HL-60/S4 treated with phorbol 12-myristate 13-acetate at 8.2 ng/mL for 4 days and 3 days (cell line): ENCODE measurements at regions not wholly inside any gene's neighbourhood (a gene's known extent, or its start where the extent isn't known, plus 50 kb on each side); places are given as distances from the start of the nearest gene placed in this dataset.

Source experiments
- in situ Hi-C: fragments of 300-500 bp; cut with MboI; formaldehyde crosslinking; loops from 2 replicates; pipeline ENCODE4 v1.15.0; 2022; ENCODE audit warnings: low sequenced_read_pairs

DNA sequence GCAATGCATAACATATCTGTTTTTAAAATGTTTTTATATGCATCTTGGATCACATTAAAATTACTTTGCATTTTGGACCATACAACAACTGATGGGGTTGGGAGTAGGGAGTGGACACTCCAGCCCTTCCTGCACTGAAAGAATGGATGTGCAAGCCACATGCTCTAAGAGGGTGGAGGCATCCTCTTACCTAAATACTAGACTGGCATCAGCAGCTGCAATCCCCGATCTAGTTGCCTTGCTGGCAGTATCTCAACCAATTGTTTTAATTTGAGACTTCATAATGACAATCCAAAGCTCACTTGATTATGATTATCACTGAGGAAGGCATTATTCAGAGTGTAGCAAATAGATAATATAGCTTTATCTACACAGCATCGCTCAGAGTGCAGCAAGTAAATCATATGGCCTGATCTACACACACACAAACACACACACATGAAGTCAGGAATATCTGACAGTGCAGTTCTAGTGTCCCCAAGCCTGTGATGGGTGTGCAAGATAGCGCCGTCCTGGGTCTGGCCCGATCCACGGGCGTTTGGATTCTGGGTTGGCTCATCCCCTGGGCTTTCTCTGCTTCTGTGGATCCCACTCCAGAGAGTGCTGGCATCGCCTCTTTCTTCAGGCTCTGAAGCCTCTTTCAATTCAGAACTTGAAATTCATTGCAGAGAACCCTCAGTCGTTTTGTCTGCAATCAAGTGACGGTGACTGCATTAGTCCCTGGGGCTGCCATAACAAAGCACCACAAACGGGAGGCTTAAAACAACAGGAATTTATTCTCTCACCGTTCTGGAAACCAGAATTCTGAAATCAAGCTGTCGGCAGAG is 181.3 kb downstream of the ETS2 start:
- in situ Hi-C loops: no loop called here

DNA sequence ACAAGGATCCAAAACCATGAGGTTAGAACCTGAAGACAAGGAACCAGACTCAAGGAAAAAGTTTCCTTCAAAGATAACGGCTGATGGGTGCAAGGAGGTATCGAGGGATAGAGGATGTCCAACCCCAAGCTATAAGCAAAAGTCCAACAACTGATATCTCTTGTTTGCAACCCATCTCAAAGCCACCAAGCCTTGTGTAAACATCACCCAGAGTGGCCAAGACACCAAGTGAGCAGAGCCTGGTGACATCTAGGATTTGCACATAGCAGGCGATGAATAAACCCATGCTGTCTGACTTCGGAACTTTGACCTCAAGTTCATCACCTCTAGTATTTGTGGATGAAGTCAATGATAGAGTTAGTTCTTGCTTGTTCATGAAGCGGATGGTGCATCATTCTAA is 180.7 kb downstream of the ETS2 start:
- in situ Hi-C loops: no loop called here

DNA sequence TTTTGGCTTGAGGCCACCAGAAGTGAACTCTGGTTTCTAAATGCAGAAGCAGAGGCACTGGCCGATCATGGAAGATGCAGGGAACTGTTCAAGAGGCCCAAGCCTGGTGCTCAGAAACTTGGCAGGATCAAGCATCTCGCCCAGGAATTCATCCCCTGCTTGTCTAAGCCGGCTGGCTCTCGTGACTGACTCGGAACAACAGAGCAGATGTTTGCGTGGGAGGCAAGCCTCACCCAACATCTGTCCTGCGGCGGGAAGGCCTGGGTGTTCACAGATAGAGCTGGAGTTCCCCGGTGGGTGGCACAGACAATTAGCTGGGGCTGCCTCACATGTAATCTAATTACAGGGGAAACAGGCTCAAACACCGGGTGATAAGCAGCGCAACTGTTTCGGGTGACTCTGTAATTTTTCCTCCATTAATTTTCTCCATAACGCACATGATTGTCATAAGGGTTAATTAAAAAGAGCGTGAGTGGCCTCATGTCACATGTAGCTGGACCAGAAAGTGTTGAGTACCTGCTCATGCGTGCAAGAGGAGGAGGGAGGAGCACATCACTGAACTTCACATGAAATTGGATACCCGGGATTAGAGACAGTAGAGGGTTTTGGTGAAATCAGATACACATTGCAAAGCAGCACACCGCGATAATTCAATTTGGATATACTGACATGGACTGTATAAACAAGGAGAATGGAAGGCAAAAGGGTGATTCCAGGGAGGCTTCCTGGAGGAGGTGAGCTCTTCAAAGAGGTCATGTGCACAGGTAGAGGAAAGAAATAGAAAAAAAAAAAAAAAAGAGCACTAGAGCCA is 180.0 kb downstream of the ETS2 start:
- in situ Hi-C loops: no loop called here

DNA sequence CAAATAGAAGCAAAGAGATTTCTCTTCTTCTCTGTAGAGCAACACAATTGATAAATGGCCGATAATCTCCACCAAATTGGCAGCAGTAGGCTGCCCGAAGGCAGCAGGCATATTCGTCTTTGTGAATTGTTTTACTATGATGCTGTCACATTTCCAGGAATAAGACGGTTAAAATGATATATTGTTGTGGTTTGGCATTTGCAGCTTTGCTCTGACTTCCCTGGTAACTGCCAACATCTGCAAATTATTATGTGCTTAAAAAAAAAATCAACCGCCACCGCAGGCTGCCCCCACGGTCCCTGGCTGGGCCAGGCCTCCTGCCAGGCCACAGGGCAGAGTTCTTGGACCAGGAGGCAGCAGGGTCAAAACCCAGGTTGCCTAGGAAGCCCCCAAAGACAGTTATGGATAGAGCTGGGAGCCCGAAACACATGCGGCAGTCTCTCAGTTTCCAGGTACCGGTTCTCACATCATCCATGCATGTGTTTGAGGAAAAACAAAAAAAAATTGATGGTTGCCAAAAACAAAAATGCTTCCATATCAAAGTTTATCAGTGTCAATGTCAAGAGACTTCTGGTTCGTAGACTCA is 179.3 kb downstream of the ETS2 start:
- in situ Hi-C loops: no loop called here

DNA sequence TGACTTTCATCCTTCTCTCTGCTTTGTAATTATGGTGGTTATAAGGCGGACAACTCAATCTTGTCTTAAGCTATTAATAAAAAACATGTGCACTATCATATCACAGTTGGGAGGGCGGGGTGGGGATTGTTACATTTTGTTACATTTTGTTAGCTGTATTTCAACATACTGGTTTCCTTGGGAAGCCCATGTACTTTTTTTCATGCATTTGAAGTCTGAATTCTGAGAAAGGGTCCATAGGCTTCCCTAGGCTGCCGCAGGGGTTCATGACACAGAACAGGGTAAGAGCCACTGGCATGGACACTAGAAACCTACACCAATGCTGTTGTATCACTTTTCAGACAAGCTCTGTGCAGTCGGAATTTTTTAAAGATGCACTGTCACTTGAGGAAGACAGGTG is 178.8 kb downstream of the ETS2 start:
- in situ Hi-C loops: no loop called here

DNA sequence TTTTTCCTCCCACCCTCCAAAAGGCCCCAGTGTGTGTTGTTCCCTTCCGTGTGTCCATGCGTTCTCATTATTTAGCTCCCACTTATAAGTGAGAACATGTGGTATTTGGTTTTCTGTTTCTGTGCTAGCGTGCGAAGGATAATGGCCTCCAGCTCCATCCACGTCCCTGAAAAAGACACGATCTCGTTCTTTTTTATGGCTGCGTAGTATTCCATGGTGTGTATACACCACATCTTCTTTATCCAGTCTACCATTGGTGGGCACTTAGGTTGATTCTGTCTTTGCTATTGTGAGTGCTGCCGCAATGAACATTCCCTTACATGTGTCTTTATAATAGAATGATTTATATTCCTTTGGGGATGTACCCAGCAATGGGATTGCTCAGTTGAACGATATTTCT is 177.8 kb downstream of the ETS2 start:
- in situ Hi-C loops: no loop called here

DNA sequence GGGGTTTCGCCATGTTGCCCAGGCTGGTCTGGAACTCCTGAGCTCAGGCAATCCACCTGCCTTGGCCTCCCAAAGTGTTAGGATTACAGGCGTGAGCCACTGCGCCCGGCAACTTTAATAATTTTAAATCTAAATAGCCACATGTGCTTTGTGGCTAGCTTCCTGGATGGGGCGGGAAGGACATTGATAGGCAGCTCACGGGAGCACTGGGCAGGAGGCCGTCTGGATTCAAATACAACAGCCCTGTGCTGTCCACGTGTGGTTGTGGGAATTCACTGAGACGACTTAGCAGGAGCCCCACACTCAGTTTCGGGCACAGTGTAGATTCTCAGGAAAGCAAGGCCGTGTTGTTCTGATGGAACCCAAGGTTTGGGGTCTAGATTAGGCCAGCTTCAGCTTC is 177.1 kb downstream of the ETS2 start:
- in situ Hi-C loops: no loop called here

DNA sequence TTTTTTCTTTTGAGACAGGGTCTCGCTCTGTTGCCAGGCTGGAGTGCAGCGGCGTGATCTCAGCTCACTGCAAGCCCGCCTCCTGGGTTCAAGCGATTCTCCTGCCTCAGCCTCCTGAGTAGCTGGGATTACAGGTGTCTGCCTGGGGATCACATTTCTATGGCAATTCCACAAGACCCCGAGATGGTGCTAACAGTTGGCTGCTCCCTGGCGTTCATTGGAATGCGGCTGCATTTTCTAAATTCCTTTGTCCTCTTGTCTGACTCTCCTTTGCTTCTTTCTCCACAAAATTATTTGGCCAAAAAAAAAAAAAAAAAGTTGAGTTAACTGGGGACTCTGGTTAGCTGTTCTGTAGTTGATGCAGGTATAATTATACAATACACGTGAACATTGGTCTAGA is 176.4 kb downstream of the ETS2 start:
- in situ Hi-C loops: no loop called here

DNA sequence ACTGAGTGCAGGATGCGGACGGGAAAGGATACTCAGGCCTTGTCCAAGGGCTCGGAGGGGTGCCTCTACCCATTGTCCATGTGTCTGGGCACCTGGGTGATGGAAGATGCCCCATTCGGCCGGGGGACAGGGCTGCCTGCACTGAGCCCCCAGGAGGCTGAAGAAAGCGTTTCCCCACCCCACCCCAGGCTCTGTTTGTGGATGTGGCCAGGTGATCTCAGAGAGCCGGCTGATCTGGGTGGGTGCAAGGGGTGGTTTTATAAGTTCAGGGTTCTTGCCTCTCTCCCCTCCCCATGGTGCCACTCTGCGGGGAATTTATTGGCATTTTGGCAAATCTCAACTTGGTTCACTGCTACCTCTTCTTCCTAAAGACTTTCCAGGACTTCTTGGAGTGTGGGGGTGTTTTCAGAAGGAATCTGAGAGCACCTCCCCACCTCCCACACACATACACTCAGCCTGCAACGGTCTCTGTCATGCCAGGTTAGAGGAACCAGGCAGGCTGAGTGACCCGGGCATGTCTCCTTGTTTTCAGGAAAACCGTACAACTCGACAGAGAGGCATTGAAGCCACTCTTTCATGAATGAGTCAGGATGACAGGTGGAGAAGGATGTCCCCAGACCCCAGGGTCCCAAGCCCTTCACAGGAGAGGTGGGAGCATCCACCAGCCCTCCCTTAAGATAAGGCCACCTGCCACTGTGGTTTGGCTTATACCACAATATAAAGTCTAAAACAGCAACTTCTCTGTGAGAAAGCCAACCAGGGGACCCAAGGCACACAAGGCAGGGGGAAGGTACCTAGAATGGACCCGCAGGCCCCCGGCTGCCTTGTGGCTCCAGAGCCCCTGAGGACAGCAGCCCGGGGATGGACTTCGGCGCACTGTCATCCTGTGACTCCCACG is 174.9 kb downstream of the ETS2 start:
- in situ Hi-C loops: no loop called here

DNA sequence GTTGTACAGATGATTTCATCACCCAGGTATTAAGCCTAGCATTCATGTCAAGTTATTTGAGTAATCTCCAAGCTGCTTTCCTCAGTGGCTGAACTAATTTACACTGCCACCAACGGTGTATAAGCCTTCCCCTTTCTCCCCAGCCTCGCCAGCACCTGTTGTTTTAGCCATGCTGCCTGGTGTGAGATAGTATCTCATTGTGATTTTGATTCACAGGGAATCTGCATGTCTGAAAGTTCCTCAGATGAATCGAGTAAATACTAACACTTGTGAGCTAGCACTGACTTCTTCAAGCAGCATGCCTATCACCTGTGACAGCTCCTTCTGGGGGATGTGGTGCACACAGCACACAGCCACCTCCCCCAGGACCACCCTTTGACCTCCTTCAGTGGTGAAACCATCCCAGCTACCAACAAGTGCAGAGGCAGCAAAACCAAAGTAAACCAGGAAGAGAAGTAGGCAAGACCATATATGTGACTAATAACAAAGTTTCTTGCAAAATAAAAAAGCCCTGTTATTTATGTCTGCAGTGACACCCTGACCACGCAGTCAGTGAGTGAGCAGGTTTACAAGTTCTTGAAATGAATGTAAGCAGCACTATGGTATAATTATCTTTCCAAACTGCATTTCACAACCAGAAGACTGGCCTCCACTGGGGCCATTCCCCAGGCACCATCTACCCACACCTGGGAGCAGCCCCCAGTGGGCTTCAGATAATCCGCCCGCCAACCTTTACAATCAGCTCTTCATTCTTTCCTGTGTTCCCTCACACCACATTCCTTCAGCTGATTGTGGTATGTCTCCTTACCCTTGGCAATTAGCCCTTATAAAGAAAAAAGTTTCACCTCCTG is 173.8 kb downstream of the ETS2 start:
- in situ Hi-C loops: no loop called here

DNA sequence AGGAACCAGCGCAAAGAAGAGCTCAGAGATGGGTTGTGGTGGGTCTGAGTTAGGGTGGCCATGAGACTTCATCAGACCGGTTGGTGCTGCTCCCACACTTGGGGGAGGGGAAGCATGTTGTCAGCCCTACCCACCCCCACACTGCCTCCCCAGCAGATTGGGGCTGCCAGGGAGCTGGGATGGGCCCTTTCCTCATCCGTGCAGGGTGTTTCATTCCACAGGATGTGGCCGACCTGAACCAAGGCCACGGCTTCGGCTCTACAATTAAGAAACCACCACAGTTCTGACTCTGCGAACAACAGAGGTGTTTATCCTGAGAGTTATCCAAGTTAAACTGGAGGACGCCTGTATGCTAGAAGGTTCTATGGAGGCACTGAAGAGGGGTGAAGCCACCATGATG is 171.2 kb downstream of the ETS2 start:
- in situ Hi-C loops: no loop called here

DNA sequence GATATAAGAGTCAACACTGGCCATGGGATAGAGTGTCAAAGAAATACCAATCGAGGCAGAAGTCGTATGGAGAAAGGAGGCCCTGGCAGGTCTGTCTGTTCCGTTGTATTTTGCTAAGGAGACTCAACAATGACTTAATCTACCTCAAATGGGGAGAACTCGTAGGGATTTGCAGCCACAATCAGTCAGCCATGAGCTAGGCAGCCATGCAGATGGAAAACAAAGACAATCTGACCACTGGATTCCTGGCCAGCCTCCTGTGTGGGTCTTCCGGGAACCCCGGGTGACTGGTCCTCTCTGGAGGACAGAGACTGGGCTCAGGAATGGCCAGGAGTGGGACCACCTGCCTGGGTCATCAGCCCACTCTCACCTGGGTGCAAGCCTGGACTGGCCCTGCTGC is 167.8 kb downstream of the ETS2 start:
- in situ Hi-C loops: no loop called here

DNA sequence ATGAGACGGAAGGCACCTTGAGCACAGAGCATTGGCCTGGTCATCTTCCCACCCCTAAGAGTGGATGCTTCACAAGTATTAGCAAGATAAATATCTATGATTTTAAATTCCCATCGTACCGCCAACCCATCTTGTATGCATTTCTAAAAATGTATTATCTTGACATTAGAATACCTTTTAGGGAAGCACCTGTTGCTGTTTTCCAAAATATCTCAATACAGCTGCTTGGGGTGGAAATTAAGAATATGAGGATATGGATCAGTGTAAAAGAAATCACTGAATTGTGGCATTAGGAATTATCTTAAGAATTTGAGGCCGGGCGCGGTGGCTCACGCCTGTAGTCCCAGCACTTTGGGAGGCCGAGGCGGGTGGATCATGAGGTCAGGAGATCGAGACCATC is 166.3 kb downstream of the ETS2 start:
- in situ Hi-C loops: no loop called here

DNA sequence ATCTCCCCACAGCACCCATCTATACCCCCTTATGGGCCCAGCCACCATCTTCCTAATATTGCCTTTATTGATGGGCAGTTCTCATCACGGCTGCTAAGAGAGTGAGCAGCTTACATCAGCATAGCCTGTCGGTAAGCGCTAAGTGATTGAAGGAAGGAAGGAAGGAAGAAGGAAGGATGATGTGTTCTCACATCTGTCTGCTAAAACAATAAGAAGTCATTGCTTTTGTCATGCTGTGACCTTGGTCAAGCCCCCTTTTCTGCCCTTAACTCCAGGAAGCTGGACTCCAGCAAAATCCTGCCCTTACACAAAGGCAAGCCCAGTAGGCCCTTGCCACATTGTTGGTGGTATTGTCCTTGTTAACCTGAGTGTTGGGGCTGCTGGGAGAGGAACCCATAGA is 165.0 kb downstream of the ETS2 start:
- in situ Hi-C loops: no loop called here

DNA sequence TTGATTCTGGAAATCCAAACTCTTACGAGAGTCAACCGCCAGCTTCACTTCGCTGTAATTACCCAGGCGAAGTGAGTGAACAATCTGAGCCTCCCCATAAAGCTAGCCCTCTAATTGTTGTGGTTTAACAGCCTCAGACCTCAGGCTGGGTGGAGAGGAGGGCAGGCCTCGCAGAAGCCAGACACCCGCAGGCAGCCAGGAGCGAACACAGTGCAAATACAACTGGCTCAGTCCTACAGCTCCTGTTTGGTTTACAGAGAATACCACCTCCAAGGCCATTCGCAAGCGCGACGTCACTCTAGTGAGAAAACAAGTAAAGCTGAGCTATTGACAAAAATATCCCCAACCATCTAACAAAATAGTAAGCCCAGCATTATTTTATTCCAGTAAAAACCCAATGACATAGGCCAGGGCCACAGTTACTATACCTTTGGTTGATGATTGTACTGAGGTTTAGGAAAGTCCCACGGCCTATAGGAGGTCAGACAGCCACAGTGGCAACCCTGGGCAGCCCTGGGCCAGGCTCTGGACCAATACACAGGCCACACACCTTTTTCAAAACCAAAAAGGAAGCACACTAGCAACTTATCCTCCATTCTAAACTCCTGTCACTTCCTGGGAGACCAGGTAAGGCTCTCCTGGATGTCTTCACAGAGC is 163.3 kb downstream of the ETS2 start:
- in situ Hi-C loops: no loop called here

DNA sequence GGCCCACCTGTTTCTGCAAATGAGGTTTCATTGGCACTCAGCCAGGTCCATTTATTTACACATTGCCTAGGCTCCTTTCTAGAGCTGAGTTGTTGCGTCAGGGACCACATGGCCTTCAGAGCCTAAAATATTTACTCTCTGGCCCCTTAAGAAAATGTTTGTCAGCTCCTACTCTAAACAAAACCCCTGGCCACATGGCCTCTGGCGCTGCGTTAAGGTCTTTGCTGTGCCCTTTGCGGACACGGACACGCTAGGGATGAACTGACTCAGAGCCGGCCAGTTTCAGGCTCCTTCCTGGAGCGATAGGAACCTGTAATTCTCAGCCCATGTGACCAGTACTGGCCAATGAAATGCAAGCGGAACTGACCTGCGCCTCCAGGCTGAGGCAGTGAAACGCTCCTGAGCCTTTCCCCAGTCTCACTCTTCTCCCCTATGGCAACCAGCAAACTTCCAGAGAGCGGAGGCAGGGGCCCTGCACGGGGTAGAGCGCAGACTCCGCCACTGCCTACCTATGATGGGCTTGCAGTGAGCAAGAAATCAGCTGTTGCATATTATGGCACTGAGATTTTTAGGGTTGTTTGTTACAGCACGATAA is 160.3 kb downstream of the ETS2 start:
- in situ Hi-C loops: no loop called here

DNA sequence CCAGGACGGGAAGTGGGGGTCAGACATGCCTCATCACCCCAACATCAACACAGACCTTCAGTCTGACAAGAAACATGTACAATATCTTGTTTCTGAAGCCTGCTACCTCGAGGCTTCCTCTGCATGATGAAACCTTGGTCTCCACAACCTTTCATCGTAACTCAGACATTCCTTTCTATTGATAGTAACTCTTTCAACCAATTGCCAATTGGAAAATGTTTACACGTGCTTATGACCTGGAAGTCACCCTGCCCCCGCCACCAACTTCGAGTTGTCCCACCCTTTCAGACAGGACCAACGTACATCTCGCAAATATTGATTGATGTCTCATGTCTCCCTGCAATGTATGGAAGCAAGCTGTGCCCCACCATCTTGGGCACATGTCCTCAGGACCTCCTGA is 159.5 kb downstream of the ETS2 start:
- in situ Hi-C loops: no loop called here

DNA sequence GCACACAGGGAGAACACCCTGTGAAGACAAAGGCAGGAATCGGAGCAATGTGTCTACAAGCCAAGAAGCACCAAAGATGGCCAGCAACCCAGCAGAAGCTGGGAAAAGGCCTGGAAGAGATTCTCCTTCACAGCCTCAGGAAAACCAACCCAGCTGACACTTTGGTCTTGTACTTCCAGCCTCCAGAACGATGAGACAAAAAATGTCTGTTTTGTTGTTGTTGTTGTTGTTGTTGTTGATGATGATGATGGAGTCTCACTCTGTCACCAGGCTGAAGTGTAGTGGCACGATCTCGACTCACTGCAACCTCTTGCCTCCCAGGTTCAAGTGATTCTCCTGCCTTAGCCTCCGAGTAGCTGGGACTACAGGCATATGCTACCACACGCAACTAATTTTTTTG is 157.3 kb downstream of the ETS2 start:
- in situ Hi-C loops: no loop called here

DNA sequence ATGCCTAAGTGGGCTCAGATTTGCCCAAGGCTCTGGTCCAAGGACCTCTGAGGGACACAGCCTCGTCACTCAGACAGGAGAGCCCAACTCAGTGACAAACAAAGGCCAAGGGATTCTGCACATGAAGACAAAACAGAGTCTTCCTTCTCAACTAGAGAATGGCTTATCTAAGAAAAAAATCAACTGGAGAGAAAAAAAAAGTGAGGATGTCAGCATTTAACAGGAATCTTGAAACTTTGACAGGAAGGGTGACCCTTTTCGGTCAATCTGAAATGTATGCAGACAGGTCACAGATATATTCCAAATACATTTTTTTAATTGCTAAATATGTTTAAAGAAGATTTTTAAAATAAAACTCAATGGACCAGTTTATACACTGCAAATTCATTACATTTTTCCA is 154.5 kb downstream of the ETS2 start:
- in situ Hi-C loops: no loop called here
